ENCODE measurements at regions not wholly inside any gene's neighbourhood (a gene's known extent, or its start where the extent isn't known, plus 50 kb on each side); places are given as distances from the start of the nearest gene placed in this dataset.

- no peak overlapping the region for H3K27ac ChIP-seq
- TF ChIP-seq, protein P1, sequence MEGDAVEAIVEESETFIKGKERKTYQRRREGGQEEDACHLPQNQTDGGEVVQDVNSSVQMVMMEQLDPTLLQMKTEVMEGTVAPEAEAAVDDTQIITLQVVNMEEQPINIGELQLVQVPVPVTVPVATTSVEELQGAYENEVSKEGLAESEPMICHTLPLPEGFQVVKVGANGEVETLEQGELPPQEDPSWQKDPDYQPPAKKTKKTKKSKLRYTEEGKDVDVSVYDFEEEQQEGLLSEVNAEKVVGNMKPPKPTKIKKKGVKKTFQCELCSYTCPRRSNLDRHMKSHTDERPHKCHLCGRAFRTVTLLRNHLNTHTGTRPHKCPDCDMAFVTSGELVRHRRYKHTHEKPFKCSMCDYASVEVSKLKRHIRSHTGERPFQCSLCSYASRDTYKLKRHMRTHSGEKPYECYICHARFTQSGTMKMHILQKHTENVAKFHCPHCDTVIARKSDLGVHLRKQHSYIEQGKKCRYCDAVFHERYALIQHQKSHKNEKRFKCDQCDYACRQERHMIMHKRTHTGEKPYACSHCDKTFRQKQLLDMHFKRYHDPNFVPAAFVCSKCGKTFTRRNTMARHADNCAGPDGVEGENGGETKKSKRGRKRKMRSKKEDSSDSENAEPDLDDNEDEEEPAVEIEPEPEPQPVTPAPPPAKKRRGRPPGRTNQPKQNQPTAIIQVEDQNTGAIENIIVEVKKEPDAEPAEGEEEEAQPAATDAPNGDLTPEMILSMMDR (conservative IDR thresholded peaks at IDR 0.05), result no peak
Measured at GRCh38 chr9:108244686-108245085, 611.1 kb downstream of the ACTL7B start.

DNA sequence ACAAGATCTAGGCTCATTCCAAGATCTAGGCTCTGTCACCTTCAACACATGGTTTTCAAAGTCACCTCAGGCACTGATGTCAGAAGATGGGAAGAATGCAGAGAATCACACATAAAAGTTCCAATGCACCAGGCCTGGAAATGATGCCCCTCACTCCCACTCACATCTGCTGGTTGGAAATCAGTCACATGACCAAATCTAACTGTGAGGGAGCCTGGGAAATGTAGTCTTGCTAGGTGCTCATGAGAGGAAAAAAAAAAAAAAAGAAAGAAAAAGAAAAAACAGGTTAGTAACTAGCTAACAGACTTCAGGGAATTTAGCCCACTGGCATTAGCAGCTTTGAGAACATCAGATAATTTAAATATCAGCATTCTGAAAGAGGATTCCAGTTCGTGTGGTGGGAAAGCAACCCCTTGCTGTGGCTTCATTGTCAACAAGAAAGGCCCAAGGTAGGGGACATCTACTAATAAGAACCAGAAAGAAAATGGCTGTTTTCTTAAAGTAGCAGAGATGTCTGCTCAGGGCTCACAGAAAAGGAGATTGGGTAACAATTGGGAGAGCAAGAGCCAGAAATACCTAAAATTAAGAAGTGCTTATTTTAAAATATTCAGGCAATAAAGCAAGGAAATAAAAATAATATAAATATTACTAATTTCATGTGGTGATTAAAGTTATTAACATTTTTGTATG is 614.3 kb downstream of the ACTL7B start:
- no peak overlapping the region for H3K27ac ChIP-seq
- TF ChIP-seq, protein P1 (conservative IDR thresholded peaks at IDR 0.05), result no peak

DNA sequence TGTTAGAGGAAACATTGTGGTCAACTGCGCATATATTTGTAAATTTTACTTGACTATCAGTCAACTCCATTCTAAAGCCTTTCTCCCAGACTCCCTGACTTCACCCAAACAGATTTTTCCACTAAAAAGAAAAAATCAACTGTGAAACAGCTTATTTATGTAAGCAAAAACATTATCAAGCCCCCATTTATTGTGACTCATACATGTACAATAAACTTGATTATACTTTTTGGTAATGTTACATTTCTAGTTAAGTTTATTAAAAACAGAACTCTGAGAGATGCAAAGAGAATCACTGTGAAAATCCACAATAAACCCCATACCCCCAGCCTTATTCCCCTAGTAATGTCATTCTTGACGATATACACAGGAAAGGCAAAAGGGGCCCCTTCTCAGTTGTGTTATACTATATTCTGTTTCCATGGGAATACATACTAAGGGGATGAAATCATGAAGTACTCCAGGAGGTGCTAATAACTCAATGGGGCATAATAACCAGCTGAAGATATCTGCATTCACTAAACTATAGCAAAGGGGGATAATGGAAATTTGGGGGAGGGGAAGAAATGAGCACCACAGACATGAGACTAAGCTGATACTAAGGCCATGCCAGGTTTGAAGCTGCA is 616.0 kb downstream of the ACTL7B start:
- no peak overlapping the region for H3K27ac ChIP-seq
- TF ChIP-seq, protein P1 (conservative IDR thresholded peaks at IDR 0.05), result no peak

GRCh38 chr9:108235609-108236008 is 620.2 kb downstream of the ACTL7B start:
- TF ChIP-seq, protein P1 (conservative IDR thresholded peaks at IDR 0.05), result no peak
- H3K27ac ChIP-seq, result no peak overlapping the region

GRCh38 chr9:108234811-108235210 is 621.0 kb downstream of the ACTL7B start:
- H3K27ac ChIP-seq, result no peak overlapping the region
- TF ChIP-seq, protein P1 (conservative IDR thresholded peaks at IDR 0.05), result no peak

DNA sequence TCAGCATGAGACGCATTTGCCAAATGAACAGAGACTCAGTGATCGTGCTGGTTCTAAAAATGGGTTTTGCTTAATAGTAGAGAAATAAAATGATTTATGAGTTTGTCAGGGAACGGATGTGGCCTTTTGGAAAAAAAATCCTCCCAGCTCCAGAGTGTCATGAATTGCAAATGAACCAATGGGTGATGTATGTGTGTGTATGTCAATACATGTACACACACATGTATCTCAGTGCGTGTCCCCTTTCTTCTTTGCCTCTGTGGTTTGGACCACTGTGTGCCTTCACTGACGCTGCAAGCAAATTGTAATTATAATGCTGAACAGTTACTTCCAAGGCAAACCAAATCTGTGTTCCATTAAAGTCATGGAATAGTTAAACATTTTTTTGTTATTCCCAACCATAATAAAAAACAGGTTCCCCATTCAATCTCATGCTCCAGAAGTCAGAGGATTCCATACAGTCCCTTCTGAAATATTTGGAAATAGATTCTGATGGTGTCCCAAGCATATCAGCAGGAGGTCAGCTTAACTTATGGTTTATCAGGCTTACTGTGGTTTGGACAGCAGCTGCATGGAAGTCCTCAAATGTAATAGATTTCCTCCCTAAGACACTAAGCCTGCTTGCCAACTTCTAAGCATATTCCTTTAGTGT is 630.5 kb downstream of the ACTL7B start:
- TF ChIP-seq, protein P1 (conservative IDR thresholded peaks at IDR 0.05), result no peak
- no peak overlapping the region for H3K27ac ChIP-seq

- TF ChIP-seq, protein P1 (conservative IDR thresholded peaks at IDR 0.05), result no peak
- no peak overlapping the region for H3K27ac ChIP-seq
Measured at GRCh38 chr9:108224716-108225115, 631.1 kb downstream of the ACTL7B start.
